Keratinocyte (primary cell): ENCODE measurements at regions not wholly inside any gene's neighbourhood (a gene's known extent, or its start where the extent isn't known, plus 50 kb on each side); places are given as distances from the start of the nearest gene placed in this dataset.
A peak's percentile ranks its signal among the peaks of the same experiment; 100 is the strongest.

ENCODE experiments used
- DNase-seq: peaks from one replicate; pipeline ENCODE4 v3.0.0-alpha.2; 2011; ENCODE audit warnings: low read depth, missing footprints, low spot score
- FAIRE-seq: peaks from 2 replicates; lab custom pipeline; 2011; peaks lifted over from hg19 to GRCh38; lab: Jason Lieb, UNC
- H2AFZ ChIP-seq: 2 replicates; pipeline ENCODE4 v1.6.0; 2012; ENCODE audit warnings: low read length, control low read depth, inconsistent platforms; ENCODE audit not compliant: control insufficient read depth
- H3K27ac ChIP-seq: 2 replicates; pipeline ENCODE4 v1.5.1; 2011; ENCODE audit warnings: low read length; ENCODE audit not compliant: control insufficient read depth, insufficient read depth
- H3K27me3 ChIP-seq: 3 replicates; pipeline ENCODE4 v1.6.0; 2011; ENCODE audit warnings: low read length; ENCODE audit not compliant: control insufficient read depth, insufficient read depth; ENCODE audit errors: extremely low read depth
- H3K36me3 ChIP-seq, 2 experiments: 2 replicates in 1 of 2; 3 replicates in 1 of 2; pipeline ENCODE4 v1.5.1; 2011; ENCODE audit warnings: low read length in 2 of 2, mild to moderate bottlenecking in 1 of 2; ENCODE audit not compliant: control insufficient read depth in 2 of 2, insufficient read depth in 2 of 2; ENCODE audit errors: extremely low read depth in 1 of 2
- H3K4me1 ChIP-seq: 3 replicates; pipeline ENCODE4 v1.5.1; 2011; ENCODE audit warnings: low read length; ENCODE audit not compliant: control insufficient read depth, insufficient read depth; ENCODE audit errors: extremely low read depth
- H3K4me2 ChIP-seq: 3 replicates; pipeline ENCODE4 v1.6.0; 2011; ENCODE audit warnings: low read depth, low read length; ENCODE audit not compliant: control insufficient read depth, insufficient read depth; ENCODE audit errors: extremely low read depth
- H3K4me3 ChIP-seq, 3 experiments: fragments of 200-600 bp in 1 of 3; sonication (generic) in 1 of 3; 2 replicates in 2 of 3; 3 replicates in 1 of 3; pipeline ENCODE4 v1.5.1; 2011 to 2016; ENCODE audit warnings: low read length in 3 of 3, mild to moderate bottlenecking in 3 of 3, control low read depth in 2 of 3, inconsistent platforms in 1 of 3, low read depth in 1 of 3, mixed read lengths in 1 of 3, mixed run types in 1 of 3, moderate library complexity in 1 of 3; ENCODE audit not compliant: control insufficient read depth in 2 of 3, insufficient read depth in 2 of 3; ENCODE audit errors: extremely low read depth in 1 of 3
- H3K79me2 ChIP-seq: 2 replicates; pipeline ENCODE4 v1.6.0; 2012; ENCODE audit warnings: low read length; ENCODE audit not compliant: control insufficient read depth, insufficient read depth
- H3K9ac ChIP-seq: 3 replicates; pipeline ENCODE4 v1.6.0; 2011; ENCODE audit warnings: low read length; ENCODE audit not compliant: control insufficient read depth, insufficient read depth; ENCODE audit errors: extremely low read depth
- H3K9me1 ChIP-seq: 3 replicates; pipeline ENCODE4 v1.6.0; 2011; ENCODE audit warnings: low read length; ENCODE audit not compliant: control insufficient read depth, insufficient read depth; ENCODE audit errors: extremely low read depth
- H3K9me3 ChIP-seq: 2 replicates; pipeline ENCODE4 v1.5.1; 2012; ENCODE audit warnings: low read depth, low read length; ENCODE audit not compliant: control insufficient read depth
- H4K20me1 ChIP-seq: 3 replicates; pipeline ENCODE4 v1.6.0; 2011; ENCODE audit warnings: low read length; ENCODE audit not compliant: control insufficient read depth, insufficient read depth; ENCODE audit errors: extremely low read depth
- EZH2 ChIP-seq: IDR thresholded peaks from one replicate; pipeline ENCODE4 v1.6.1; 2012; ENCODE audit warnings: inconsistent platforms, mild to moderate bottlenecking, low read length, moderate library complexity
- dilution Hi-C: fragments of 300-500 bp; cut with MboI; formaldehyde crosslinking; loops from one replicate; pipeline ENCODE4 v1.7.0; 2020; ENCODE audit warnings: low sequenced_read_pairs; ENCODE audit not compliant: extremely low pct_ligation_motif_present
- TF ChIP-seq, protein P1 (sequence below), 3 experiments: IDR thresholded peaks in 1 of 3; conservative IDR thresholded peaks in 1 of 3; optimal IDR thresholded peaks in 1 of 3; 2 replicates in 2 of 3; 3 replicates in 1 of 3; pipeline versions ENCODE3 to v1.5.1; 2011; ENCODE audit warnings: low read length in 3 of 3, mild to moderate bottlenecking in 3 of 3, moderate library complexity in 2 of 3, control low read depth in 1 of 3, inconsistent platforms in 1 of 3; ENCODE audit not compliant: insufficient read depth in 2 of 3; ENCODE audit errors: extremely low read depth in 1 of 3

DNA sequence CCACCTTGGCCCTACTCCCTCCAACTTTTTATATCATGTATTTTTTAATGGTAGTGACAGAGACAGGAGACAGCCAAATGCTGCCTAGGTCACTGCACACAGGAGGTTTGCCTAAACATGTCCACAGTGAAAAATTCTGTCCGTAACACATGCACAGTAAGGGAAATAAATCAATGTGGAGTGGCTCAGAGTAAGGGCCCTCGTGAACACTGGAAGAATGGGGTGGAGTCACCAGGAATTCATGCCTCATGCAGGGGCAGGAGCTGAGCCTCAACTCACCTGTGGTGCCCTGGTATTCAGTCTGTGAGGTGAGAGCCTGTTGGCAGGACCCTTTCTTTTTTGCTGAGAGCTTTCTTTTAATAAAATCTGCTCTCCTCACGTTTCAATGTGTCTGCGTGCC lies 289.1 kb downstream of the TGFB2 start:
- Histone ChIP-seq H3K9me1 (no peaks in the 10 kb centered on the region), H3K79me2 (no peaks in the 10 kb centered on the region), H3K27me3 (no peaks in the 10 kb centered on the region), H4K20me1 (no peaks in the 10 kb centered on the region), H3K27ac (peak overlapping the region; percentile 45), H3K9me3 (no peaks in the 10 kb centered on the region), H3K4me1 (peaks cover 12% of the 10 kb centered on the region), H3K4me3 (no peak overlapping the region), H3K36me3 (no peaks in the 10 kb centered on the region), H3K9ac (no peak overlapping the region), H3K4me2 (peak overlapping the region; percentile 38), H2AFZ (peak overlapping the region; percentile 67)
- dilution Hi-C loops = no loop called here
- FAIRE-seq = peak; percentile 87
- TF ChIP-seq EZH2 = no peak
- TF ChIP-seq, protein P1, sequence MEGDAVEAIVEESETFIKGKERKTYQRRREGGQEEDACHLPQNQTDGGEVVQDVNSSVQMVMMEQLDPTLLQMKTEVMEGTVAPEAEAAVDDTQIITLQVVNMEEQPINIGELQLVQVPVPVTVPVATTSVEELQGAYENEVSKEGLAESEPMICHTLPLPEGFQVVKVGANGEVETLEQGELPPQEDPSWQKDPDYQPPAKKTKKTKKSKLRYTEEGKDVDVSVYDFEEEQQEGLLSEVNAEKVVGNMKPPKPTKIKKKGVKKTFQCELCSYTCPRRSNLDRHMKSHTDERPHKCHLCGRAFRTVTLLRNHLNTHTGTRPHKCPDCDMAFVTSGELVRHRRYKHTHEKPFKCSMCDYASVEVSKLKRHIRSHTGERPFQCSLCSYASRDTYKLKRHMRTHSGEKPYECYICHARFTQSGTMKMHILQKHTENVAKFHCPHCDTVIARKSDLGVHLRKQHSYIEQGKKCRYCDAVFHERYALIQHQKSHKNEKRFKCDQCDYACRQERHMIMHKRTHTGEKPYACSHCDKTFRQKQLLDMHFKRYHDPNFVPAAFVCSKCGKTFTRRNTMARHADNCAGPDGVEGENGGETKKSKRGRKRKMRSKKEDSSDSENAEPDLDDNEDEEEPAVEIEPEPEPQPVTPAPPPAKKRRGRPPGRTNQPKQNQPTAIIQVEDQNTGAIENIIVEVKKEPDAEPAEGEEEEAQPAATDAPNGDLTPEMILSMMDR (optimal IDR thresholded peaks at IDR 0.05 in 1 of 3, IDR thresholded peaks at IDR 0.05 in 1 of 3, conservative IDR thresholded peaks at IDR 0.05 in 1 of 3; ENCODE audit: extremely low read depth in 1 of 3, insufficient read depth in 2 of 3, low read length in 3 of 3) = no peak
- no peak for DNase-seq

GRCh38 chr1:218636548-218636947 lies 291.4 kb downstream of the TGFB2 start:
- Histone ChIP-seq H3K79me2 (no peaks in the 10 kb centered on the region), H4K20me1 (no peaks in the 10 kb centered on the region), H3K9me1 (no peaks in the 10 kb centered on the region), H2AFZ (no peak overlapping the region), H3K36me3 (no peaks in the 10 kb centered on the region), H3K27me3 (no peaks in the 10 kb centered on the region), H3K9ac (no peak overlapping the region), H3K4me1 (peaks cover 12% of the 10 kb centered on the region), H3K4me3 (no peak overlapping the region), H3K9me3 (no peaks in the 10 kb centered on the region), H3K27ac (no peak overlapping the region), H3K4me2 (no peak overlapping the region)
- no peak for DNase-seq
- FAIRE-seq = no peak
- dilution Hi-C loops = no loop called here
- TF ChIP-seq EZH2 = no peak
- TF ChIP-seq, protein P1 (optimal IDR thresholded peaks at IDR 0.05 in 1 of 3, IDR thresholded peaks at IDR 0.05 in 1 of 3, conservative IDR thresholded peaks at IDR 0.05 in 1 of 3; ENCODE audit: extremely low read depth in 1 of 3, insufficient read depth in 2 of 3, low read length in 3 of 3) = no peak
